ENCODE measurements at regions not wholly inside any gene's neighbourhood (a gene's known extent, or its start where the extent isn't known, plus 50 kb on each side); places are given as distances from the start of the nearest gene placed in this dataset.

- TF ChIP-seq POLR2AphosphoS5 (IDR thresholded peaks at IDR 0.05) (no peak), CTCF (IDR thresholded peaks at IDR 0.05) (no peak), POLR2A (IDR thresholded peaks at IDR 0.05) (no peak), EP300 (IDR thresholded peaks at IDR 0.05; ENCODE audit: low read depth) (no peak)
These were observed 124.2 kb downstream of the INHBA start for GRCh38 chr7:41578700-41579099.
